Adrenal gland (tissue), 9 donors: ENCODE measurements at regions not wholly inside any gene's neighbourhood (a gene's known extent, or its start where the extent isn't known, plus 50 kb on each side); places are given as distances from the start of the nearest gene placed in this dataset.

ENCODE experiments used
- DNase-seq, 7 donors: peaks; one replicate each; pipeline ENCODE4 v3.0.0-alpha.2; 2019 to 2020
- H3K27ac ChIP-seq, 5 donors: fragments of 200-600 bp; sonication (generic) in 4 of 5; 1 replicate in 3 of 5; 2 replicates in 2 of 5; pipeline versions ENCODE4 v1.5.1 to v1.8.0; 2016 to 2020; ENCODE audit warnings: mild to moderate bottlenecking in 1 of 5
- H3K27me3 ChIP-seq: fragments of 200-600 bp; 2 replicates; pipeline ENCODE4 v1.8.0; 2021
- H3K36me3 ChIP-seq, 2 donors: fragments of 200-600 bp; replicated peaks in 1 of 2; 1 replicate in 1 of 2; 2 replicates in 1 of 2; pipeline versions ENCODE4 v1.5.1 to v1.8.0; 2018 to 2022
- H3K4me1 ChIP-seq, 2 donors: fragments of 200-600 bp; replicated peaks in 1 of 2; 1 replicate in 1 of 2; 2 replicates in 1 of 2; pipeline versions ENCODE4 v1.5.1 to v1.8.0; 2018 to 2021
- H3K4me3 ChIP-seq, 4 donors: fragments of 200-600 bp; sonication (generic) in 3 of 4; one replicate each; pipeline ENCODE4 v1.5.1; 2016 to 2018
- H3K9me3 ChIP-seq, 3 donors: fragments of 200-600 bp; sonication (generic) in 1 of 3; replicated peaks in 1 of 3; 1 replicate in 2 of 3; 2 replicates in 1 of 3; pipeline versions ENCODE4 v1.5.1 to v1.8.0; 2016 to 2021
- POLR2A ChIP-seq, 2 donors: fragments of 450-650 bp; IDR thresholded peaks; one replicate each; pipeline ENCODE4 v1.6.1; 2017; ENCODE audit warnings: antibody characterized with exemption in 2 of 2, mild to moderate bottlenecking in 2 of 2, moderate library complexity in 1 of 2
- WGBS, 4 donors: extraction: QIAGEN DNeasy Blood & Tissue Kit in 2 of 4; methylation state at CpG; one replicate each; pipeline versions ENCODE4 v1.1.5 to v1.1.7; 2013 to 2017; 5-methylcytosine and 5-hydroxymethylcytosine counted together
- intact Hi-C, 2 donors: fragments of 100-400 bp; cut with DNase I; formaldehyde crosslinking; loops; one replicate each; pipeline versions ENCODE4 v1.14.1 to v1.15.0; 2022 to 2023
- TF ChIP-seq, protein P1 (sequence below), 6 experiments: fragments of 450-650 bp in 4 of 6; fragments of 200-600 bp in 2 of 6; sonication (generic) in 1 of 6; IDR thresholded peaks; 1 replicate in 5 of 6; 2 replicates in 1 of 6; pipeline versions ENCODE4 v1.5.1 to v1.8.0; 2016 to 2021; ENCODE audit warnings: antibody characterized with exemption in 6 of 6, mild to moderate bottlenecking in 2 of 6, moderate library complexity in 1 of 6
- donor health status: healthy with polysubstance abuse.
- donor health status: Bipolar disorder and iron deficiency.
- donor health status: DM: yes; HTN: yes; CAD: no.
- donor health status: DM: no; HTN: no; CAD: no.
- donor health status: DM: no; HTN: no; CAD: no.

DNA sequence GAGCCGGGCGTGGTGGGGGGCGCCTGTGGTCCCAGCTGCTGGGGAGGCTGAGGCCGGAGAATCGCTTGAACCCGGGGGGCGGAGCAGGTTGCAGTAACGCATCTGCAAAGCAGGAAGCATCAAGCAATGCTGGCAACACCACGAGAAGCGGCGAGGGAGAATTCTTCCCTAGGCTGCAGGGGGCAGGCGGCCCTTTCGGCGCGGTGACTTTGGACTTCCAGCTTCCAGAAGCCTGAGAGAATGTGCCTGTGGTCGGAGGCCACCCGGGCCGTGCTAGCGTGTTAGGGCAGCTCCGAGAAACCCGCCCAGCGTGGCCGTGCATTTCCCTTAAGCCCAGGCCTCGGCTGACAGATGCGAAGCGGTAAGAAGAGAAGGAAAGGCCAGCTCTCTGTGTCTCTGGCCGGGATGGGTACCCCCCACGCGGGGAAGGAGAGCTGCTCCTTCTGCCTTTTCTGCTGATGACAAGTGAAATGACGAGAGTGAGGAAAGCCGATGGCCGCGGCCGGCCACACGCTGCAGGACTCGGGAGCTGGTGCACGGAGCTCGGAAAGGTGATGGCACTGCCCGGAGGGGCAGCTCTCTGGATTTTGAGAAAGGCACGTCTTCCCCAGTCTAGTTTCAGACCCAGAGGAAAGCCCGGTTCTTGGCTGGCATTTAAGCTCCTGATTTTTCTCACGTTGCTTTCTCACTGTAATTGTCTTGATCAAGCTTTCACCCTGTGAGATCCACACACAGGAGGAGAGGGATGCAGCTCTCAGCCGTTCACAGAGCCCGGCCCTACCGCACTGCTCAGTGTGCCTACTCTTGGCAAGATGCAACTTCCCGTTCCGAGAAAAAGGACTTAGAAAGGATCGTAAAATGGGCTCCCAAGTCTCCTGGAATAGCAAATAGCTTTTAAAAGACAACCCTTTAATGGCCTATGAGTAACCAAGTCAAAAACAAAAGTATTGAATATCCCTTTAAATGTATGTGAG, 68.3 kb upstream of the EXOC2 start:
- DNase-seq: no peak
- Histone ChIP-seq H3K27me3 (no peaks in the 10 kb centered on the region), H3K4me1 (no peaks in the 10 kb centered on the region), H3K36me3 (no peaks in the 10 kb centered on the region), H3K4me3 (no peak overlapping the region), H3K27ac (no peak overlapping the region), H3K9me3 (no peaks in the 10 kb centered on the region)
- WGBS, 4 donors: 81 to 90% (median 85%) methylated on average over 33 to 48 of the region's 48 CpGs
- intact Hi-C loops: no loop called here
- no peak for TF ChIP-seq POLR2A (IDR thresholded peaks at IDR 0.05)
- TF ChIP-seq, protein P1, sequence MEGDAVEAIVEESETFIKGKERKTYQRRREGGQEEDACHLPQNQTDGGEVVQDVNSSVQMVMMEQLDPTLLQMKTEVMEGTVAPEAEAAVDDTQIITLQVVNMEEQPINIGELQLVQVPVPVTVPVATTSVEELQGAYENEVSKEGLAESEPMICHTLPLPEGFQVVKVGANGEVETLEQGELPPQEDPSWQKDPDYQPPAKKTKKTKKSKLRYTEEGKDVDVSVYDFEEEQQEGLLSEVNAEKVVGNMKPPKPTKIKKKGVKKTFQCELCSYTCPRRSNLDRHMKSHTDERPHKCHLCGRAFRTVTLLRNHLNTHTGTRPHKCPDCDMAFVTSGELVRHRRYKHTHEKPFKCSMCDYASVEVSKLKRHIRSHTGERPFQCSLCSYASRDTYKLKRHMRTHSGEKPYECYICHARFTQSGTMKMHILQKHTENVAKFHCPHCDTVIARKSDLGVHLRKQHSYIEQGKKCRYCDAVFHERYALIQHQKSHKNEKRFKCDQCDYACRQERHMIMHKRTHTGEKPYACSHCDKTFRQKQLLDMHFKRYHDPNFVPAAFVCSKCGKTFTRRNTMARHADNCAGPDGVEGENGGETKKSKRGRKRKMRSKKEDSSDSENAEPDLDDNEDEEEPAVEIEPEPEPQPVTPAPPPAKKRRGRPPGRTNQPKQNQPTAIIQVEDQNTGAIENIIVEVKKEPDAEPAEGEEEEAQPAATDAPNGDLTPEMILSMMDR (IDR thresholded peaks at IDR 0.05): no peak

DNA sequence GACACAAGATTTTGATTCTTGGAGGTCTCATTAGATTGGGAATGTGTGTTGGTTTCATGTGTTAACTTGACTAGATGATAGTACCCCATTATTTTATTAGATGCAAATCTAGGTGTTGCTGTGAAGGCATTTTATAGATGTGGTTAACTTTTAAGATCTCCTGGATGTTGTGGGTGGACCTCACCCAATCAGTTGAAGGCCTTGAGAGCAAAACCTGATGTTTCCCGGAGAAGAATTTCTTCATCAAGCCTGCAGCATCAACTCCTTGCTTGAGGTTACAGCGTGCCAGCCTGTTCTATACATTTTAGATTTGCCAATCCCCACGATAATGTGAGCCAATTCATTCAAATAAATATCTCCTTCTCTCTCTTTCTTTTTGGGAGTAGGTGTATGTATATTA, 66.8 kb upstream of the EXOC2 start:
- Histone ChIP-seq H3K27me3 (no peaks in the 10 kb centered on the region), H3K4me3 (no peak overlapping the region), H3K4me1 (no peaks in the 10 kb centered on the region), H3K36me3 (no peaks in the 10 kb centered on the region), H3K9me3 (no peaks in the 10 kb centered on the region), H3K27ac (no peak overlapping the region)
- TF ChIP-seq POLR2A (IDR thresholded peaks at IDR 0.05): no peak
- TF ChIP-seq, protein P1 (IDR thresholded peaks at IDR 0.05): no peak
- DNase-seq: no peak
- 88 to 96% (median 93%) methylated on average over 3 of the region's 3 CpGs for WGBS, 4 donors
- intact Hi-C loops: no loop called here

DNA sequence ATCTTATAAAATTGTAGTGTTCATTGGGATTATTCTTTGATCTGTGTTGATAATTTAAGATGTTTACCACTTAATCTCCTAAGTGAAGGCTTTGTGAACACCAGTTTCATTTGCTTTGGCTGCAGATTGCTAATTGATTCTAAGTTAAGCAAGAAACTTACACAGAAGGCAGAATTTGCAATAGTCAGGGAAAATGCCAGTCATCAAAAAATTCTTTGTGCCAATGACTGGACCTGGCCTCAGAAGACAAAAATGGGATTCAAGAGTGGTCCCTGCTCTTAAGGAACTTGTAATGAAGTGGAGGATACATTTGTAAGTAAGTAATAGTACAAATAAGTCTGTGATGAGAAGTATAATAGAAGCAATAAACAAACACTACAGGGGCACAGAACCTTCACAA, 63.3 kb upstream of the EXOC2 start:
- intact Hi-C loops: no loop called here
- H3K4me1 ChIP-seq: no peaks in the 10 kb centered on the region
- DNase-seq: no peak
- H3K27me3 ChIP-seq: no peaks in the 10 kb centered on the region
- TF ChIP-seq, protein P1 (IDR thresholded peaks at IDR 0.05): no peak
- TF ChIP-seq POLR2A (IDR thresholded peaks at IDR 0.05): no peak
- H3K4me3 ChIP-seq: no peak overlapping the region
- no peaks in the 10 kb centered on the region for H3K36me3 ChIP-seq
- H3K27ac ChIP-seq: no peak overlapping the region
- no peaks in the 10 kb centered on the region for H3K9me3 ChIP-seq

DNA sequence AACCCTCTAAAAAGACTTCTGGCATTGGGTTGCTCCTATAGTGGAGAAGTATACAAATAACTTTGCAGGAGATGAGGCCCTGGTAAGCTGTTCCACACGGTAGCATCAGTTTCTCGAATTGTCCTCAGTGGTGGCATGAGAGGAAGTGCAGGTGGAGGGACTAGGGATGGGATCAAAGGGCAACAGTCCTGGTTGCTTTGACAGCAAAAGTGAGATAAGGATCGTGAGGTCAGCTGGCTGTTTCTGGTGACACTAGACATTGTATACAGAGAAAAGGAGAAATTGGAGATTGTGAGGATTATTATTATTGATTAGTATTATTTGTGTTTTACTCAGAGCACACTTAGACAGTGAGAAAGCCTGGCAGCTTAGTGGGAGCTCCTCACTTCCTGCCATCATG, 61.3 kb upstream of the EXOC2 start:
- 68 to 77% (median 73%) methylated on average over 3 of the region's 3 CpGs for WGBS, 4 donors
- H3K27me3 ChIP-seq: no peaks in the 10 kb centered on the region
- H3K9me3 ChIP-seq: no peaks in the 10 kb centered on the region
- no peak for TF ChIP-seq POLR2A (IDR thresholded peaks at IDR 0.05)
- TF ChIP-seq, protein P1 (IDR thresholded peaks at IDR 0.05): no peak
- H3K4me1 ChIP-seq: no peaks in the 10 kb centered on the region
- H3K36me3 ChIP-seq: no peaks in the 10 kb centered on the region
- no peak overlapping the region for H3K4me3 ChIP-seq
- intact Hi-C loops: no loop called here
- no peak for DNase-seq
- H3K27ac ChIP-seq: no peak overlapping the region
